WERI-Rb-1 (cell line): ENCODE measurements at regions not wholly inside any gene's neighbourhood (a gene's known extent, or its start where the extent isn't known, plus 50 kb on each side); places are given as distances from the start of the nearest gene placed in this dataset.

ENCODE experiments used
- DNase-seq: peaks from one replicate; pipeline ENCODE4 v3.0.0-alpha.2; 2020
- H3K27ac ChIP-seq: fragments of 250-450 bp; sonication (Bioruptor Pico); 2 replicates; pipeline ENCODE4 v1.5.1; 2020; ENCODE audit warnings: mild to moderate bottlenecking, moderate library complexity
- H3K27me3 ChIP-seq: fragments of 250-450 bp; sonication (Bioruptor Pico); 2 replicates; pipeline ENCODE4 v1.5.1; 2021; ENCODE audit warnings: mild to moderate bottlenecking, low read depth, moderate library complexity; ENCODE audit not compliant: insufficient read depth, severe bottlenecking
- H3K36me3 ChIP-seq: fragments of 250-450 bp; sonication (Bioruptor Pico); 2 replicates; pipeline ENCODE4 v1.5.1; 2020; ENCODE audit warnings: mild to moderate bottlenecking, moderate library complexity
- H3K4me3 ChIP-seq: 2 replicates; pipeline ENCODE4 v1.5.1; 2011; ENCODE audit warnings: low read depth, mild to moderate bottlenecking, control low read depth, low read length
- H3K9me3 ChIP-seq: fragments of 250-450 bp; sonication (Bioruptor Pico); 2 replicates; pipeline ENCODE4 v1.5.1; 2021; ENCODE audit warnings: mild to moderate bottlenecking, moderate library complexity; ENCODE audit not compliant: severe bottlenecking
- TF ChIP-seq, protein P1 (sequence below): IDR thresholded peaks from 2 replicates; pipeline ENCODE4 v1.5.1; 2011; ENCODE audit warnings: low read depth, mild to moderate bottlenecking, control low read depth, inconsistent platforms, low read length

DNA sequence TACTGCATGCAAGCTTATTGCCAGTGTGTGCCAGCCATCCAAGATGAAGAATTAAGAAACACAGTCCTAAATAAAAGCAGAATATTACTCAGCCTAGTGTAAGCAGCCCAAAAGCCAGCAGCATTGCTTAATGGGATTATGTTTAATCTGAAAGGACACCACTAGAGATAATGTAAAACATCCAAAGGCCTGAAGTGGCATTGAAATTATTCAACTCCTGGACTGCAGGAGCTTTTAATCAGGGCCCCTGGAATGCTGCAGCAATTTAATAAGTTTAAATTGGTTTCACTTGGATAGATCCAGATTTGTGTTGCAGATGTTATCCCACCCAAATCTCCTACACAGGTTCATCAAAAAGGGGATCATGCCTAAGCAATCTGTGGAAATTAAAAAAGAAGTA, 193.0 kb downstream of the C12orf50 start:
- DNase-seq, result no peak
- H3K27ac ChIP-seq, result no peak overlapping the region
- TF ChIP-seq, protein P1, sequence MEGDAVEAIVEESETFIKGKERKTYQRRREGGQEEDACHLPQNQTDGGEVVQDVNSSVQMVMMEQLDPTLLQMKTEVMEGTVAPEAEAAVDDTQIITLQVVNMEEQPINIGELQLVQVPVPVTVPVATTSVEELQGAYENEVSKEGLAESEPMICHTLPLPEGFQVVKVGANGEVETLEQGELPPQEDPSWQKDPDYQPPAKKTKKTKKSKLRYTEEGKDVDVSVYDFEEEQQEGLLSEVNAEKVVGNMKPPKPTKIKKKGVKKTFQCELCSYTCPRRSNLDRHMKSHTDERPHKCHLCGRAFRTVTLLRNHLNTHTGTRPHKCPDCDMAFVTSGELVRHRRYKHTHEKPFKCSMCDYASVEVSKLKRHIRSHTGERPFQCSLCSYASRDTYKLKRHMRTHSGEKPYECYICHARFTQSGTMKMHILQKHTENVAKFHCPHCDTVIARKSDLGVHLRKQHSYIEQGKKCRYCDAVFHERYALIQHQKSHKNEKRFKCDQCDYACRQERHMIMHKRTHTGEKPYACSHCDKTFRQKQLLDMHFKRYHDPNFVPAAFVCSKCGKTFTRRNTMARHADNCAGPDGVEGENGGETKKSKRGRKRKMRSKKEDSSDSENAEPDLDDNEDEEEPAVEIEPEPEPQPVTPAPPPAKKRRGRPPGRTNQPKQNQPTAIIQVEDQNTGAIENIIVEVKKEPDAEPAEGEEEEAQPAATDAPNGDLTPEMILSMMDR, result no peak
- no peaks in the 10 kb centered on the region for H3K9me3 ChIP-seq
- H3K27me3 ChIP-seq, result no peaks in the 10 kb centered on the region
- H3K36me3 ChIP-seq, result no peaks in the 10 kb centered on the region
- no peak overlapping the region for H3K4me3 ChIP-seq

DNA sequence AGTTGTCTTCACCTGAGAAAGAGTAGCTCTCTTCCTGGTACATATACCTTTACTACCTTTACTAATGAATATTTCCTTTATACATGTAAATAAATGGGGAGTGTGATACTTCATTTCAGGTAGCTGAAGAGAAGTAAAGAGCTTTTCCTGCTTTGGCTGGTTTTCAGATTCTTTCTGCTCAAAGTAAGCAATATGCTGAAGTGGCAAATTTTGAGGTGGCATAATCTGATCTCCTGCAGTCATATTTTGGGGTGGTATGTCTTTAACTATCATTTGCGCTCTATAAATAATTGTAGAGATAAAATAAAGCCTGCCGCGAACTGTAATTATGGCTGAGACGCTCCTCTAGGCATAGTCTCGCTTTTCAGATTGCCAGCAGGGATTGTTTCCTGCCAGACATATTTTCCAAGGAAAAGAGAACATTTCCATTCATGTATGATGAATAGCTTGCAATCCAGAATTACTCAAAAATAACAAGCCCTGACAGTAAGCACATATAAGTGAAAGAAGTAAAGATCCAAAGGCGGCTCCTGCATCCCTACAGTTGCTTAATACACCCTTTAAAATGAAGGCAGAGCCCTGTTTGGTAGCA, 200.7 kb downstream of the C12orf50 start:
- TF ChIP-seq, protein P1, result no peak
- H3K27ac ChIP-seq, result no peak overlapping the region
- H3K9me3 ChIP-seq, result no peaks in the 10 kb centered on the region
- no peak for DNase-seq
- H3K36me3 ChIP-seq, result no peaks in the 10 kb centered on the region
- H3K27me3 ChIP-seq, result no peaks in the 10 kb centered on the region
- no peak overlapping the region for H3K4me3 ChIP-seq

DNA sequence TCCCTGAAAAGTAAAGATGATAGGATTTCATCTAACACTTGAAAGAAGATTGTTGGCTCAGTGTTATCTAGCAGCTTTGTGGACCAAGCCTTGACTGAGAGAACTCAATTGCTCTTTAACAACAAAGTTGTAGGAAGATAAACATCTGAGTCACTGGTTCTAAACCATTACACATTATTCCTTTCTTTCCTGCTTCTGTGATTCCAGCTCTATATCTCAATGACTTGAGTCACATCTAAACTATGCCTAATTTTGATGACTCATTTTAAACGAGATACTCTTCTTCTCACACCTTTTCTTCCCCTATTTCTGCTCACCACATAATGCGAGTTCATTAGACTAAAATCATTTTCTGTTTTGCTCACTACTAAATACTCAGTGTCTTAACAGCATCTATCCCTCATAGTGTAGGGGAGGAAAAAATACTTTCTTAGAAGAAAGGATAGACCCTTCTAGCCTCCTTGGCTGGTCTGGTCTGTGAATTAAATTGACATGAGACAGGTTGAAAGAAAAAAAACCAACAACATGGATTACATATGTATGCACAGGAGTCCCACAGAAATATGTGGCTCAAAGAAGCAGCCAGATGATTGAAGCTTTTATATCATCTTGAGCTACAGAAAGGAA, 201.4 kb downstream of the C12orf50 start:
- TF ChIP-seq, protein P1, result no peak
- H3K27ac ChIP-seq, result no peak overlapping the region
- no peak for DNase-seq

DNA sequence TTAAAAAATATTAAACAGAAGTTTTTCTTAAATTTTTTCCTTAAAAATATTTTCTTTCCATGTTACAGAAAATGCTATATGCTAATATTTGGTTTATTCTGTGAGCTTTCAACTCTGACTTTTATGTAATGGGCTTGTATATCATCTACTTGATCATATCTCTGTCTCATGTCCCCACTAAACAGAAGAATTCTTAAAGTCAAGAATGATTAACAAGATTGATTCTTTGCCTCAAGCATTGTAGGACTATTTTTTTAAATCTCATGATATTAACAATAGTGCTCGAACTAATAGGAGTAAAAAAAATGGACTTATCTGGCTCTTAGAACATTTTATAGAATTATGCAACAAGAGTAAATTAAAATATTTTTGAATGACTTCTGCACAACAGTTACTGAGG, 206.3 kb downstream of the C12orf50 start:
- Histone ChIP-seq H3K36me3 (no peaks in the 10 kb centered on the region), H3K9me3 (no peaks in the 10 kb centered on the region), H3K27ac (no peak overlapping the region), H3K4me3 (no peak overlapping the region), H3K27me3 (no peaks in the 10 kb centered on the region)
- no peak for DNase-seq
- TF ChIP-seq, protein P1, result no peak

More for the DNA sequence above, 201.4 kb downstream of the C12orf50 start:
- H3K36me3 ChIP-seq, result no peaks in the 10 kb centered on the region
- H3K9me3 ChIP-seq, result no peaks in the 10 kb centered on the region
- H3K4me3 ChIP-seq, result no peak overlapping the region
- H3K27me3 ChIP-seq, result no peaks in the 10 kb centered on the region

DNA sequence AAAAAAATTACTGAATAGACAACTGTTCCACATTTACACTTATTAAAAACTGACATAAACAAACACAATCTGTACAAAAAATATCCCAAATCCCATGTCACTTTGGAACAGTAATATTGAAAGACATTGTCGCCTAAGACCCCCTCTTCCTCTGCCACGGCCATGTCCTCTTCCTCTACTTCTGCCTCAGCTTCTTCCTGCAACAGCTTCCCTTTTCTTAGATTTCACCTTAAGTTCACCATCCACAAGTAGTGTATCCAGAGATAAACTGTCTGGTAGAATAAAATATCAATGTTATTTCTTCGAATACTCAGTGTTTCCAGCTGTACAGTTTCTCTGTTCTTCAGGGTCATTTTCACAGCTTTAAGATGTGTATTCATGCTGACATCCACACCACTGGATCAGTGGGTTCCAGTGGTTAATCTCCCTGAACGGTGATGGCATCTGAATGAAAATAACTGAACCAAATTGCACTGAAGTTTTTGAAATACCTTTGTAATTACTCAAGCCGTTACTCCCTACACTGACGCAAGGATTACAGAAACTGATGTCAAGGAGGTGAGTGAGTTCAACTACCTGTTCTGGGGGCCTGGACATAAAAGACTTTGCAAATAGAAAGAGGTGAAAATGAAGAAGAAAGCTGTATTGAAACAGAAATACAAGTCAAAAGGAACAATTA, 208.5 kb downstream of the C12orf50 start:
- no peaks in the 10 kb centered on the region for H3K27me3 ChIP-seq
- no peaks in the 10 kb centered on the region for H3K36me3 ChIP-seq
- H3K9me3 ChIP-seq, result no peaks in the 10 kb centered on the region
- DNase-seq, result no peak
- no peak overlapping the region for H3K4me3 ChIP-seq
- TF ChIP-seq, protein P1, result no peak
- no peak overlapping the region for H3K27ac ChIP-seq
